Activated CD4-positive, alpha-beta T cell treated with anti-CD3 and anti-CD28 coated beads for 4 hours (primary cell): ENCODE measurements at regions not wholly inside any gene's neighbourhood (a gene's known extent, or its start where the extent isn't known, plus 50 kb on each side); places are given as distances from the start of the nearest gene placed in this dataset.
"Not testable (repeated sequence)": the region's sequence is repeated elsewhere in the genome, so short reads cannot be mapped to it uniquely, and the experiment has no call there.

ENCODE experiments used
- DNase-seq, 2 donors: peaks; one replicate each; pipeline ENCODE4 v3.0.0-alpha.2; 2020

- DNase-seq = no peak
Observed at GRCh38 chr1:181173761-181174447, 85.4 kb downstream of the IER5 start.

- DNase-seq = no peak
Observed at GRCh38 chr1:181174861-181175260, 86.4 kb downstream of the IER5 start.

GRCh38 chr1:181175356-181175910 lies 86.9 kb downstream of the IER5 start:
- no peak for DNase-seq

GRCh38 chr1:181175955-181176354 lies 87.5 kb downstream of the IER5 start:
- no peak for DNase-seq

- no peak for DNase-seq
Observed at GRCh38 chr1:181178241-181178879, 89.9 kb downstream of the IER5 start.

- DNase-seq = no peak
Observed at GRCh38 chr1:181179279-181179986, 90.9 kb downstream of the IER5 start.

GRCh38 chr1:181179987-181180365 lies 91.5 kb downstream of the IER5 start:
- peak; percentile 26 to 33 for DNase-seq

GRCh38 chr1:181180407-181181031 lies 92.0 kb downstream of the IER5 start:
- no peak for DNase-seq

- no peak for DNase-seq
Observed at GRCh38 chr1:181181792-181182585, 93.5 kb downstream of the IER5 start.

GRCh38 chr1:181184621-181185020 lies 96.1 kb downstream of the IER5 start:
- DNase-seq = no peak

GRCh38 chr1:181185461-181185860 lies 97.0 kb downstream of the IER5 start:
- no peak for DNase-seq

- DNase-seq = not testable (repeated sequence)
Observed at GRCh38 chr1:181186133-181186532, 97.6 kb downstream of the IER5 start.

GRCh38 chr1:181187337-181188126 lies 99.0 kb downstream of the IER5 start:
- no peak for DNase-seq

- DNase-seq = no peak
Observed at GRCh38 chr1:181189245-181189644, 100.7 kb downstream of the IER5 start.

- DNase-seq = peak; percentile 61 to 73
Observed at GRCh38 chr1:181189691-181190363, 101.3 kb downstream of the IER5 start.

- no peak for DNase-seq
Observed at GRCh38 chr1:181190364-181191035, 102.0 kb downstream of the IER5 start.

- DNase-seq = no peak
Observed at GRCh38 chr1:181191494-181192040, 103.1 kb downstream of the IER5 start.

GRCh38 chr1:181192316-181192715 lies 103.8 kb downstream of the IER5 start:
- DNase-seq = no peak

- no peak for DNase-seq
Observed at GRCh38 chr1:181202986-181203555, 114.6 kb downstream of the IER5 start.

- DNase-seq = no peak
Observed at GRCh38 chr1:181204530-181204929, 116.0 kb downstream of the IER5 start.
